HEK293 (cell line): ENCODE measurements at regions not wholly inside any gene's neighbourhood (a gene's known extent, or its start where the extent isn't known, plus 50 kb on each side); places are given as distances from the start of the nearest gene placed in this dataset.

ENCODE experiments used
- CTCF ChIA-PET: fragments of 350-600 bp; formaldehyde crosslinking; extraction: SDS; loops from one replicate; lab custom pipeline; 2021; ENCODE audit warnings: antibody characterized with exemption; lab: Yijun Ruan, JAX
- POLR2A ChIA-PET: fragments of 300-600 bp; formaldehyde crosslinking; extraction: SDS; loops from one replicate; lab custom pipeline; 2020; ENCODE audit warnings: antibody characterized with exemption, inconsistent platforms; lab: Yijun Ruan, JAX
- H3K27ac ChIP-seq: fragments of 200-500 bp; sonication (Bioruptor generic); 2 replicates; pipeline ENCODE4 v1.5.1; 2014; ENCODE audit warnings: low read depth, low read length, control low read depth, inconsistent platforms; ENCODE audit errors: extremely low read depth
- H3K36me3 ChIP-seq, 2 experiments: fragments of 200-500 bp in 1 of 2; sonication (Bioruptor generic) in 1 of 2; 1 replicate in 1 of 2; 2 replicates in 1 of 2; pipeline ENCODE4 v1.5.1; 2014 to 2017; ENCODE audit warnings: inconsistent platforms in 2 of 2, low read length in 2 of 2; ENCODE audit not compliant: control insufficient read depth in 2 of 2, insufficient read depth in 1 of 2
- H3K4me1 ChIP-seq: fragments of 200-500 bp; sonication (Bioruptor generic); 2 replicates; pipeline ENCODE4 v1.5.1; 2014; ENCODE audit warnings: mild to moderate bottlenecking, low read length, inconsistent platforms; ENCODE audit not compliant: control insufficient read depth, insufficient read depth
- H3K4me3 ChIP-seq: 2 replicates; pipeline ENCODE4 v1.5.1; 2011; ENCODE audit warnings: low read depth, mild to moderate bottlenecking, control low read depth, low read length, moderate library complexity
- H3K9me3 ChIP-seq: fragments of 200-500 bp; sonication (Bioruptor generic); 2 replicates; pipeline ENCODE4 v1.5.1; 2014; ENCODE audit warnings: low read depth, low read length, inconsistent platforms; ENCODE audit not compliant: control insufficient read depth, insufficient read depth
- GLI4 ChIP-seq: fragments of 450-650 bp; formaldehyde crosslinking; IDR thresholded peaks from 2 replicates; pipeline ENCODE4 v1.5.1; 2016; ENCODE audit warnings: missing biosample characterization, missing genetic modification characterization
- HOXA7 ChIP-seq: sonication (generic); formaldehyde crosslinking; IDR thresholded peaks from 2 replicates; pipeline ENCODE4 v1.8.1; 2022; ENCODE audit warnings: missing genetic modification reagents, borderline replicate concordance
- MYNN ChIP-seq: fragments of 450-650 bp; formaldehyde crosslinking; IDR thresholded peaks from 2 replicates; pipeline ENCODE4 v1.5.1; 2016; ENCODE audit warnings: missing biosample characterization, missing genetic modification characterization, borderline replicate concordance
- MZF1 ChIP-seq: fragments of 450-650 bp; formaldehyde crosslinking; IDR thresholded peaks from 2 replicates; pipeline ENCODE4 v1.5.1; 2017; ENCODE audit warnings: missing biosample characterization, missing genetic modification characterization, borderline replicate concordance
- PRDM1 ChIP-seq: fragments of 450-650 bp; formaldehyde crosslinking; IDR thresholded peaks from 2 replicates; pipeline ENCODE4; 2016; ENCODE audit warnings: missing biosample characterization, missing genetic modification characterization
- ZFP37 ChIP-seq: fragments of 450-650 bp; formaldehyde crosslinking; IDR thresholded peaks from 2 replicates; pipeline ENCODE4 v1.5.1; 2016; ENCODE audit warnings: missing biosample characterization, missing genetic modification characterization
- ZNF146 ChIP-seq: fragments of 450-650 bp; formaldehyde crosslinking; IDR thresholded peaks from 2 replicates; pipeline ENCODE4 v1.5.1; 2016; ENCODE audit warnings: missing biosample characterization, missing genetic modification characterization
- ZNF169 ChIP-seq: fragments of 450-650 bp; formaldehyde crosslinking; IDR thresholded peaks from 2 replicates; pipeline ENCODE4 v1.5.1; 2016; ENCODE audit warnings: missing biosample characterization, missing genetic modification characterization
- ZNF175 ChIP-seq: fragments of 450-650 bp; formaldehyde crosslinking; IDR thresholded peaks from 2 replicates; pipeline ENCODE4 v1.5.1; 2016; ENCODE audit warnings: missing biosample characterization, missing genetic modification characterization
- ZNF23 ChIP-seq: fragments of 450-650 bp; formaldehyde crosslinking; IDR thresholded peaks from 2 replicates; pipeline ENCODE4 v1.5.1; 2016; ENCODE audit warnings: missing biosample characterization, missing genetic modification characterization, borderline replicate concordance
- ZNF292 ChIP-seq: fragments of 450-650 bp; formaldehyde crosslinking; IDR thresholded peaks from 2 replicates; pipeline ENCODE4 v1.5.1; 2016; ENCODE audit warnings: low read depth, missing biosample characterization, missing genetic modification characterization, borderline replicate concordance
- ZNF37A ChIP-seq: fragments of 450-650 bp; IDR thresholded peaks from 2 replicates; pipeline ENCODE4 v1.5.1; 2018; ENCODE audit warnings: missing biosample characterization, missing genetic modification characterization
- ZNF585B ChIP-seq: fragments of 450-650 bp; formaldehyde crosslinking; IDR thresholded peaks from 2 replicates; pipeline ENCODE4 v1.5.1; 2016; ENCODE audit warnings: missing biosample characterization, missing genetic modification characterization
- ZNF664 ChIP-seq: fragments of 450-650 bp; formaldehyde crosslinking; IDR thresholded peaks from 2 replicates; pipeline ENCODE4 v1.5.1; 2016; ENCODE audit warnings: missing biosample characterization, missing genetic modification characterization
- ZNF843 ChIP-seq: fragments of 450-650 bp; formaldehyde crosslinking; IDR thresholded peaks from 2 replicates; pipeline ENCODE4 v1.5.1; 2016; ENCODE audit warnings: missing biosample characterization, missing genetic modification characterization
- TF ChIP-seq, protein P1 (sequence below): fragments of 450-650 bp; formaldehyde crosslinking; IDR thresholded peaks from 2 replicates; pipeline ENCODE4 v1.5.1; 2016; ENCODE audit warnings: missing biosample characterization, missing genetic modification characterization
- TF ChIP-seq, protein P2 (sequence below): fragments of 450-650 bp; formaldehyde crosslinking; IDR thresholded peaks from 2 replicates; pipeline ENCODE4 v1.5.1; 2016; ENCODE audit warnings: missing biosample characterization, missing genetic modification characterization
- TF ChIP-seq, protein P3 (sequence below): fragments of 450-650 bp; IDR thresholded peaks from 2 replicates; pipeline ENCODE4 v1.5.1; 2018; ENCODE audit warnings: missing biosample characterization, missing genetic modification characterization
- TF ChIP-seq, protein P4 (sequence below): fragments of 450-650 bp; formaldehyde crosslinking; IDR thresholded peaks from 2 replicates; pipeline ENCODE4 v1.5.1; 2017; ENCODE audit warnings: missing biosample characterization, missing genetic modification characterization
- TF ChIP-seq, protein P5 (sequence below): fragments of 450-650 bp; formaldehyde crosslinking; IDR thresholded peaks from 2 replicates; pipeline ENCODE4 v1.5.1; 2016; ENCODE audit warnings: missing biosample characterization, missing genetic modification characterization

DNA sequence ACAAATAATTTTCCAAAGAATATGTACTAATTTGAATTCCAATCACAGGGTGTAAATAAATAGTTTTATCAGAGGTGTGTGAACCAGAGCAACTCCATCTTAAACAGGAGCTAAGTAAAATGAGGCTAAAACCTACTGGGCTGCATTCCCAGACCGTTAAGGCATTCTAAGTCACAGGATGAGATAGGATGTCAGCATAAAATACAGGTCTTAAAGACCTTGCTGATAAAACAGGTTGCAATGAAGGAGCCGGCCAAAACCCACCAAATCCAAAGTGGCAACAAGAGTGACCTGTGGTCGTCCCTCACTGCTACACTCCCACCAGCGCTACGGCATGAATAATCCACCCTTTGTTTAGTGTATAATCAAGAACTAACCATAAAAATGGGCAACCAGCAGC, 291.7 kb upstream of the SEMA3D start (continued):
- TF ChIP-seq, protein P1, sequence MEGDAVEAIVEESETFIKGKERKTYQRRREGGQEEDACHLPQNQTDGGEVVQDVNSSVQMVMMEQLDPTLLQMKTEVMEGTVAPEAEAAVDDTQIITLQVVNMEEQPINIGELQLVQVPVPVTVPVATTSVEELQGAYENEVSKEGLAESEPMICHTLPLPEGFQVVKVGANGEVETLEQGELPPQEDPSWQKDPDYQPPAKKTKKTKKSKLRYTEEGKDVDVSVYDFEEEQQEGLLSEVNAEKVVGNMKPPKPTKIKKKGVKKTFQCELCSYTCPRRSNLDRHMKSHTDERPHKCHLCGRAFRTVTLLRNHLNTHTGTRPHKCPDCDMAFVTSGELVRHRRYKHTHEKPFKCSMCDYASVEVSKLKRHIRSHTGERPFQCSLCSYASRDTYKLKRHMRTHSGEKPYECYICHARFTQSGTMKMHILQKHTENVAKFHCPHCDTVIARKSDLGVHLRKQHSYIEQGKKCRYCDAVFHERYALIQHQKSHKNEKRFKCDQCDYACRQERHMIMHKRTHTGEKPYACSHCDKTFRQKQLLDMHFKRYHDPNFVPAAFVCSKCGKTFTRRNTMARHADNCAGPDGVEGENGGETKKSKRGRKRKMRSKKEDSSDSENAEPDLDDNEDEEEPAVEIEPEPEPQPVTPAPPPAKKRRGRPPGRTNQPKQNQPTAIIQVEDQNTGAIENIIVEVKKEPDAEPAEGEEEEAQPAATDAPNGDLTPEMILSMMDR (tag by site-specific recombination) = no peak
- TF ChIP-seq ZNF664 (tag by site-specific recombination) (no peak), ZNF37A (tag by site-specific recombination) (no peak), MYNN (tag by site-specific recombination) (no peak), ZNF23 (tag by site-specific recombination) (no peak), ZNF843 (tag by site-specific recombination) (no peak), ZFP37 (tag by site-specific recombination) (no peak), PRDM1 (tag by site-specific recombination) (no peak), ZNF175 (tag by site-specific recombination) (no peak), HOXA7 (CRISPR knock-in tag) (no peak)
- TF ChIP-seq, protein P2, sequence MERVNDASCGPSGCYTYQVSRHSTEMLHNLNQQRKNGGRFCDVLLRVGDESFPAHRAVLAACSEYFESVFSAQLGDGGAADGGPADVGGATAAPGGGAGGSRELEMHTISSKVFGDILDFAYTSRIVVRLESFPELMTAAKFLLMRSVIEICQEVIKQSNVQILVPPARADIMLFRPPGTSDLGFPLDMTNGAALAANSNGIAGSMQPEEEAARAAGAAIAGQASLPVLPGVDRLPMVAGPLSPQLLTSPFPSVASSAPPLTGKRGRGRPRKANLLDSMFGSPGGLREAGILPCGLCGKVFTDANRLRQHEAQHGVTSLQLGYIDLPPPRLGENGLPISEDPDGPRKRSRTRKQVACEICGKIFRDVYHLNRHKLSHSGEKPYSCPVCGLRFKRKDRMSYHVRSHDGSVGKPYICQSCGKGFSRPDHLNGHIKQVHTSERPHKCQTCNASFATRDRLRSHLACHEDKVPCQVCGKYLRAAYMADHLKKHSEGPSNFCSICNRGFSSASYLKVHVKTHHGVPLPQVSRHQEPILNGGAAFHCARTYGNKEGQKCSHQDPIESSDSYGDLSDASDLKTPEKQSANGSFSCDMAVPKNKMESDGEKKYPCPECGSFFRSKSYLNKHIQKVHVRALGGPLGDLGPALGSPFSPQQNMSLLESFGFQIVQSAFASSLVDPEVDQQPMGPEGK = no peak
- TF ChIP-seq, protein P3, sequence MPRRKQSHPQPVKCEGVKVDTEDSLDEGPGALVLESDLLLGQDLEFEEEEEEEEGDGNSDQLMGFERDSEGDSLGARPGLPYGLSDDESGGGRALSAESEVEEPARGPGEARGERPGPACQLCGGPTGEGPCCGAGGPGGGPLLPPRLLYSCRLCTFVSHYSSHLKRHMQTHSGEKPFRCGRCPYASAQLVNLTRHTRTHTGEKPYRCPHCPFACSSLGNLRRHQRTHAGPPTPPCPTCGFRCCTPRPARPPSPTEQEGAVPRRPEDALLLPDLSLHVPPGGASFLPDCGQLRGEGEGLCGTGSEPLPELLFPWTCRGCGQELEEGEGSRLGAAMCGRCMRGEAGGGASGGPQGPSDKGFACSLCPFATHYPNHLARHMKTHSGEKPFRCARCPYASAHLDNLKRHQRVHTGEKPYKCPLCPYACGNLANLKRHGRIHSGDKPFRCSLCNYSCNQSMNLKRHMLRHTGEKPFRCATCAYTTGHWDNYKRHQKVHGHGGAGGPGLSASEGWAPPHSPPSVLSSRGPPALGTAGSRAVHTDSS (tag by site-specific recombination) = no peak
- TF ChIP-seq, protein P4, sequence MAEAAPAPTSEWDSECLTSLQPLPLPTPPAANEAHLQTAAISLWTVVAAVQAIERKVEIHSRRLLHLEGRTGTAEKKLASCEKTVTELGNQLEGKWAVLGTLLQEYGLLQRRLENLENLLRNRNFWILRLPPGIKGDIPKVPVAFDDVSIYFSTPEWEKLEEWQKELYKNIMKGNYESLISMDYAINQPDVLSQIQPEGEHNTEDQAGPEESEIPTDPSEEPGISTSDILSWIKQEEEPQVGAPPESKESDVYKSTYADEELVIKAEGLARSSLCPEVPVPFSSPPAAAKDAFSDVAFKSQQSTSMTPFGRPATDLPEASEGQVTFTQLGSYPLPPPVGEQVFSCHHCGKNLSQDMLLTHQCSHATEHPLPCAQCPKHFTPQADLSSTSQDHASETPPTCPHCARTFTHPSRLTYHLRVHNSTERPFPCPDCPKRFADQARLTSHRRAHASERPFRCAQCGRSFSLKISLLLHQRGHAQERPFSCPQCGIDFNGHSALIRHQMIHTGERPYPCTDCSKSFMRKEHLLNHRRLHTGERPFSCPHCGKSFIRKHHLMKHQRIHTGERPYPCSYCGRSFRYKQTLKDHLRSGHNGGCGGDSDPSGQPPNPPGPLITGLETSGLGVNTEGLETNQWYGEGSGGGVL (tag by site-specific recombination) = no peak
- TF ChIP-seq, protein P5, sequence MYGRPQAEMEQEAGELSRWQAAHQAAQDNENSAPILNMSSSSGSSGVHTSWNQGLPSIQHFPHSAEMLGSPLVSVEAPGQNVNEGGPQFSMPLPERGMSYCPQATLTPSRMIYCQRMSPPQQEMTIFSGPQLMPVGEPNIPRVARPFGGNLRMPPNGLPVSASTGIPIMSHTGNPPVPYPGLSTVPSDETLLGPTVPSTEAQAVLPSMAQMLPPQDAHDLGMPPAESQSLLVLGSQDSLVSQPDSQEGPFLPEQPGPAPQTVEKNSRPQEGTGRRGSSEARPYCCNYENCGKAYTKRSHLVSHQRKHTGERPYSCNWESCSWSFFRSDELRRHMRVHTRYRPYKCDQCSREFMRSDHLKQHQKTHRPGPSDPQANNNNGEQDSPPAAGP = no peak

DNA sequence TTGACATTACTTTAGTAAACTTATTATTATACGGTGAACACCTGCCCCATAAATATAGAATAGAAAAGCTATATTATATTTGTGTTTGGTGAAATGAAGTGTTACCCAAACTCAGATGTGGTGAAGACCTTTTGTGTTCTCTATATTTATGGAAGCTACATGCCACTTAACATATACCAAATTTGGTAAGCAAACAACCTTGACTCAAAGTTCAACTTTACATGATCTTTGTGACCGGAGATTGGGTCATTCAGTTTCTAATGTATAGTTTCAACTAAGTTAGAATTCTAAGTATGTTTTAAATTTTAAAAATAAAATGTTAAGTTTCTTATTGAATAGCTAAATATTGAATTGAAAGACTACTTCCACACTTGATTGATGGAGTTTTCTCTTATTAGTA, 288.6 kb upstream of the SEMA3D start:
- CTCF ChIA-PET = interaction anchor here (1.0 kb wide), 1 partner anchor 11 kb away, joined by 3 read pairs; no protein-coding TSS in a partner anchor

DNA sequence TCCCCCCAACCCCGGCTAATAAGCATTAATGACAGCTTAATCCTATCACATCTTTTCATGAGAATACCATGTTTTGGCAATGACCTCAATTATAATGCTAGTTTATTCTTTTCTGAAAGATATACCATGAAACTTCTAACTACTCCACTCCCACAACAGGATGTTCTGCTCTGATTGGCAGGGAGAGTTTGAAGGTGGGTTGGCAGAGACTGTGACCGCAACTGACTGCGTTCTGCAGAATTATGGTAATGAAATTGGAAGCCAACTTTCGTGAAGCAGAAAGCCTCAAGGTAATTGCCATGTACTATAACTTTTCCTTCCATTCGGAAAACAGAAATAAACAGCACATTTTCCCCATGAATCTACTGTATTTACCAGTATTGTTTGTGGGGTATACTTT, 288.2 kb upstream of the SEMA3D start:
- H3K4me1 ChIP-seq = no peaks in the 10 kb centered on the region
- H3K4me3 ChIP-seq = no peak overlapping the region
- TF ChIP-seq ZNF146 (tag by site-specific recombination) (no peak), ZNF585B (tag by site-specific recombination) (no peak), ZNF169 (tag by site-specific recombination) (no peak), ZNF292 (tag by site-specific recombination) (no peak), MZF1 (tag by site-specific recombination) (no peak)
- no peaks in the 10 kb centered on the region for H3K36me3 ChIP-seq
- ChIA-PET POLR2A (no interaction called here), CTCF (interaction anchor here (1.0 kb wide), 1 partner anchor 11 kb away, joined by 3 read pairs; no protein-coding TSS in a partner anchor)
- no peaks in the 10 kb centered on the region for H3K9me3 ChIP-seq
- H3K27ac ChIP-seq = no peak overlapping the region

More for the DNA sequence above, 288.6 kb upstream of the SEMA3D start:
- H3K27ac ChIP-seq = no peak overlapping the region
- no peaks in the 10 kb centered on the region for H3K9me3 ChIP-seq
- H3K4me1 ChIP-seq = no peaks in the 10 kb centered on the region
- POLR2A ChIA-PET = no interaction called here
- no peak overlapping the region for H3K4me3 ChIP-seq
- H3K36me3 ChIP-seq = no peaks in the 10 kb centered on the region
- TF ChIP-seq GLI4 (tag by site-specific recombination) = no peak
